ENCODE measurements at regions not wholly inside any gene's neighbourhood (a gene's known extent, or its start where the extent isn't known, plus 50 kb on each side); places are given as distances from the start of the nearest gene placed in this dataset.

GRCh38 chr6:125549202-125549884 lies 200.1 kb upstream of the HEY2 start:
- no peak overlapping the region for H3K4me3 ChIP-seq (ENCODE audit: low read depth in 2 of 2, low read length in 2 of 2)
- CTCF ChIA-PET = no interaction called here
- H3K27me3 ChIP-seq (ENCODE audit: control insufficient read depth, insufficient read depth, low read length) = 0 out of 2 replicates have a peak, but pooled peaks cover 3% of the 10 kb centered on the region
- H3K36me3 ChIP-seq (ENCODE audit: control insufficient read depth, insufficient read depth, low read length) = no peaks in the 10 kb centered on the region
- in situ Hi-C loops (cut with HindIII; ENCODE audit: low pct_unique_long_range_greater_than_20kb, low sequenced_read_pairs) (no loop called here), intact Hi-C loops (cut with micrococcal nuclease; ENCODE audit: unreplicated experiment) (no loop called here)
- no peaks in the 10 kb centered on the region for H3K9me3 ChIP-seq (ENCODE audit: control insufficient read depth, insufficient read depth, low read depth, low read length)
- no TSS peak for BruUV-seq (replicated peaks)
- no peak for TF ChIP-seq REST (IDR thresholded peaks at IDR 0.05; ENCODE audit: insufficient read depth in 1 of 2, low read depth in 2 of 2, low read length in 1 of 2)
- no peak for TF ChIP-seq SIN3A (IDR thresholded peaks at IDR 0.05; ENCODE audit: borderline replicate concordance, insufficient read depth, low read depth, low read length)
- TF ChIP-seq TCF7L2 (IDR thresholded peaks at IDR 0.05; ENCODE audit: low read depth, low read length) = no peak
- TF ChIP-seq POLR2AphosphoS5 (IDR thresholded peaks at IDR 0.05; ENCODE audit: low read depth, low read length) = no peak
- TF ChIP-seq CTCF (IDR thresholded peaks at IDR 0.05) = no peak
- POLR2A ChIA-PET = no interaction called here
- DNase-seq (ENCODE audit: low read depth, low spot score) = no peak
- ATAC-seq = no peak
- no peak overlapping the region for H3K27ac ChIP-seq (ENCODE audit: low read length)
- H3K4me1 ChIP-seq (ENCODE audit: control insufficient read depth, insufficient read depth, low read length) = no peaks in the 10 kb centered on the region

- Histone ChIP-seq H3K4me3 (ENCODE audit: low read depth in 2 of 2, low read length in 2 of 2) (no peak overlapping the region), H3K4me1 (ENCODE audit: control insufficient read depth, insufficient read depth, low read length) (no peaks in the 10 kb centered on the region), H3K27ac (ENCODE audit: low read length) (no peak overlapping the region), H3K9me3 (ENCODE audit: control insufficient read depth, insufficient read depth, low read depth, low read length) (no peaks in the 10 kb centered on the region), H3K27me3 (ENCODE audit: control insufficient read depth, insufficient read depth, low read length) (0 out of 2 replicates have a peak, but pooled peaks cover 6% of the 10 kb centered on the region), H3K36me3 (ENCODE audit: control insufficient read depth, insufficient read depth, low read length) (no peaks in the 10 kb centered on the region)
- ChIA-PET POLR2A (no interaction called here), CTCF (interaction anchor here (0.8 kb wide), 1 partner anchor 37 kb away, joined by 3 read pairs; no protein-coding TSS in a partner anchor)
- no peak for DNase-seq (ENCODE audit: low read depth, low spot score)
- TF ChIP-seq POLR2AphosphoS5 (IDR thresholded peaks at IDR 0.05; ENCODE audit: low read depth, low read length) (no peak), CTCF (IDR thresholded peaks at IDR 0.05) (no peak), SIN3A (IDR thresholded peaks at IDR 0.05; ENCODE audit: borderline replicate concordance, insufficient read depth, low read depth, low read length) (no peak), REST (IDR thresholded peaks at IDR 0.05; ENCODE audit: insufficient read depth in 1 of 2, low read depth in 2 of 2, low read length in 1 of 2) (no peak), TCF7L2 (IDR thresholded peaks at IDR 0.05; ENCODE audit: low read depth, low read length) (no peak)
- in situ Hi-C loops (cut with HindIII; ENCODE audit: low pct_unique_long_range_greater_than_20kb, low sequenced_read_pairs) = no loop called here
- intact Hi-C loops (cut with micrococcal nuclease; ENCODE audit: unreplicated experiment) = no loop called here
- no TSS peak for BruUV-seq (replicated peaks)
- no peak for ATAC-seq
Measured at GRCh38 chr6:125550892-125551291, 198.5 kb upstream of the HEY2 start.
